ENCODE measurements at regions not wholly inside any gene's neighbourhood (a gene's known extent, or its start where the extent isn't known, plus 50 kb on each side); places are given as distances from the start of the nearest gene placed in this dataset.

GRCh38 chr15:95035106-95035505 is 803.7 kb downstream of the MCTP2 start:
- TF ChIP-seq IRF3 (IDR thresholded peaks at IDR 0.05; ENCODE audit: low read depth, low read length) (no peak), CTCF (IDR thresholded peaks at IDR 0.05) (no peak)
